ENCODE measurements at regions not wholly inside any gene's neighbourhood (a gene's known extent, or its start where the extent isn't known, plus 50 kb on each side); places are given as distances from the start of the nearest gene placed in this dataset.
A peak's percentile ranks its signal among the peaks of the same experiment; 100 is the strongest.

DNA sequence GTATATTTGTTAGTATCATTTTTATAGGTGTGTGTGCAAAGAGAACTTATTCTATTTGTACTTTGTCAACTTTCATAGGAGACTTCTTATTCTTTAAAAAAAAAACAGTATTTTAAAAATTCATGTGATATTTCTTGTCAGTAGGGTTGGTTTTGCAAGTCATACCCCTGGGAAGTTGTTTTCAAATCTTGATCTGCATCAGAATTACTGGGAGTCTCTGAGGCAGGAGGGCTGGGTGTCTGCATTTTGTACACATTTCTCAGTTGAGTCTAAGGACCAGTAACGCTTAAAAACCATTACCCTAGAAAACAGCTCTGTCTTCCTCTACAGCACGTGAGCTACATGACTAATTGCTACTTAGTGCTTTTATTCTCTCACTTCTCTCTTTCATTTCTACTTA is 76.0 kb upstream of the CTTNBP2NL start:
- no peak for DNase-seq

DNA sequence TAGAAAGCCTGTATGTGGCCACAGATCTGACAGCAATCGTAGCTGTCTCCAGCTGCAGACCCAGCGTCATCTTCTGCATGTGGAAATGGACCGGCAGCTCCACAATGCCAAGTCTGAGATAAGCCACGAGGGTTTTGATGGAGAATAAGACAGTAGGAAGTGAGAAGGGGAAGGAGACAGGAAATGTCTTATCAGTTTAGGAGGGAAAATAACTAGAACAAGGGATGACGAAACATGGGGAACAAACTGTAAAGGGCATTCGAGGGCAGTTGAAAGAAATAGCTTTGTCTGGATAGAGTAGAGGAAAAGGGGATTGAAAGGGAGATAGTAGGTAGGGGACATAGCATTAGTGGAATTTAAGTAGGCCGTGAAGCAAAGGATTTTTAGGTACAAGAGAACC is 74.0 kb upstream of the CTTNBP2NL start:
- no peak for DNase-seq

DNA sequence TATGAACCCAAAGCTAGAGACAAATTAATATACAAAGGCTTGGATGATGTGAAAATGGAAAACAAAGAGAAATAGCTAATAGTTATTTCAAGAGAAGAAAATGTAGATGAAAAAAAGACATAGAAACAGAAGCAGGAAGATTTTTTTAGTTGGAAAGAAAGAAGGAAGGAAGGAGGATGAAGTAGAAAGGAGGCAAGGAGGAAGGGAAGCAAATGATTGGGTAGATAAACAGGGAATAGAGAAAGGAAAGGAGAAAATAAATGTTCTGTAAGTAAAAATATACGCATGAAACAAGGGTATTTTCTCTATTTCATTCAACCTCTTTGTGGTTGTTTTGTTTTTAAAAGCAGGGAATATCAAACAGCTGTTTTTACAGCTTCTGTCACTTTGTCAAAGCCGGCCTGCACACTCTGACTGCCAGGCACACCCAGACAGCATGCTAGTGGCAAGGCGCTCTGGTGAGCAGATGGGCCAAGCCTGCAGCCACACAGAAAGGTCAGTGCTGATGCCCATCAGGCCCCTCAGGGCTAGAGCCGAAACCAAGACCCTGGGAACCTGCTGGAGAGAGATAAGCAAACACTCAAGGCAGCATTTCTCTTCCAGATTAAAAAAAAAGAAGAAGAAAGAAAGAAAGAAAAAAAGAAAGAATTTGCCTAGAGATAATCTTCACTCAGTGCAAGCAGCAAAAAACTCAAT is 72.9 kb upstream of the CTTNBP2NL start:
- DNase-seq, result no peak

DNA sequence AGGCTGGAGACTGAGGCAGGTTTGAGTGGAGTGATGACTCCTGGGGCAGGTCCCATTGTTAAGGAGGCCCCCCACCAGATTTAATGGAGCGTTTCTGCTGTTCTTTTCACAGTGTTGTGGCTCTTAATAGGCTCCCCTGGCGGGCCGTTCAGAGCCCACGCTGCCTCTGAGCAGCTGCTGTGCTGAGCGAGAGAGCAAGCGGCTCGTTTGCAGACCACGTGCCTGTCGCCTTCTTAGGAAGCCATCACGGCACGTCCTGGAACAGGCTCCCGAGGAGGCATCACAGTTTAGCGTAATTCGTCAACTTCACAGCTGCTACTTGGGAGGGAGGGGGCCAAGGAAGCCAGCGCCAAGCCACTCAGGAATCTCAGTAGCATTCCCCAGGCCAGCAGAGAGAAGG is 70.5 kb upstream of the CTTNBP2NL start:
- no peak for DNase-seq

DNA sequence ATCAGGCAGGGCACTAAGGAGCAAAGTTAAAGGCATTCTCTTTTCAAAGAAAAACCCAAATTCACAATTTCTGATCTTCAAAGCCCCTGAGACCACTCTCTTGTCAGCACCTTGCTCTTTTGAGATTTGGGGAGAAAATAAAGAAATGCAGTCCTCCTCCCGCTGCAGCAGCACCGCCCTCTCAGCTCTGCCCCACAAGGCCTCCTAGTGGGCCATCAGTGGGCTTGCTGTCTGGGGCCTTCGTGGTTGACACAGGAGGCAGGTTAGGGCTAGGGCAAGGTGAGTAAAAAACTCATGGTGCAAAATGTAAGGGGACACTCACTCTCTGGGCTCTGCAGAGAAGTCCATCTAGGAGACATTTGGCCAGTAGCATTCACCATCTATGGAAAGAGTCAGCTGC is 67.4 kb upstream of the CTTNBP2NL start:
- no peak for DNase-seq

DNA sequence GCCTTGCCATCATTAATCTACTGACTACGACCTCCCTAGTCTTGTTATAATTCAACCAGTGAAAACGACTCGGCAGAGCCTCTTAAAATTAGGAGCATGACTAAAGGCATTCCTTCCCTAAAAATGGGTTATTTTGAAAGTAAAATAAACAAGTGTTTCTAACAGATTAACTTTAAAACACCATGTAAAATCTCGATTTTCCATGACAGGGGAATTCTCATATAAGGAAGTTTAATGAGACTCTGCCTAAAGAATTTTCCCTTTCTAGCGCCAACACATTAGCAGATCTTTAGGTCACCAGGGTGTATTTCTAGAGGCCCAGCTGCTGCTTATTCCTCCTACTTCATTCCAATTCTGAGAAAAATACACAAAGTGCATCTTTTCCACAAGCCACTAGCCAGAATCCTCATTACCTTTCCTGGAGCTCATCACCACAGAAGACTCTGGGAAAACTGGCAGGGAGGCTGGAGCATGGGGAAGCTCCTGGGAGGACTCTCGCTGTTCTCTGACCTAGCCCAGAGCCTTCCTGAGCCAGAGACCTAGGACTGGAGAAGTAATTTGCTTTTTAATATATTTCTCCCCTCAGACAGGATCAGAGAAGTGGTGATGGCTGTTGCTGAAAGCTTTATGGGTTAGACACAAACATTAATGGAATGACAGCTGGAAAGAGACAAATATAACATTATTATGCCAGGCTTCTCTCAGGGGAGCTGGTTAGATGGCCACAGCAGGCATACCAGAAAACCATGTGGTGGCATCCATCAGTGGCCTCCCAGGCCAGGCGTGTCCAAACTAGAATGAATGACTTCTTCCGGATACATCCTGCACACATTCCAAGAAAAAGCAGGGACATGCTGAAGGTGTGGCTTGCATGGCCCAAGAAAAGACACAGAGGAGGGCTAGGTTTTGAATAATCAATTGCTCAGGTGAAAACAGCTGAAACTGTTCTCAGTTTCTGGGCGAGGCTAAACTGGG is 63.6 kb upstream of the CTTNBP2NL start:
- no peak for DNase-seq

DNA sequence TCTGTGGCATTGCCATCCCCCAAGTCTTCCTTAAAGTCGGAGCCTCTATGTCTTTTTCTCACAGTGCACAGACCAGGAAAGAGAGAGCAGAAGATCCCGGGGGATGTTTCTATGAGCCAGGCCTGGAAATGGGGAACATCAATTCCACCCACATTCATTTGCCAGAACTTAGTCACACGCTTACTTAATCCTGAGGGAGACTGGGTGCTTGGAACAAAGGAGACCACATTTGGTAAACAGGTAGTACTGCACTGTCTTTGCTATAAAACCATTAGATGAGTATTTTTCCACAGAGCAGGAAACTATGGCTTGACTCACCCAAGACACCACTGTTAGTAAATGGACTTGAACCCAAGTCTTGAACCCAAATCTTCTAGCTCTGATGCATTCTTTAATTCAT is 60.7 kb upstream of the CTTNBP2NL start:
- DNase-seq, result no peak

DNA sequence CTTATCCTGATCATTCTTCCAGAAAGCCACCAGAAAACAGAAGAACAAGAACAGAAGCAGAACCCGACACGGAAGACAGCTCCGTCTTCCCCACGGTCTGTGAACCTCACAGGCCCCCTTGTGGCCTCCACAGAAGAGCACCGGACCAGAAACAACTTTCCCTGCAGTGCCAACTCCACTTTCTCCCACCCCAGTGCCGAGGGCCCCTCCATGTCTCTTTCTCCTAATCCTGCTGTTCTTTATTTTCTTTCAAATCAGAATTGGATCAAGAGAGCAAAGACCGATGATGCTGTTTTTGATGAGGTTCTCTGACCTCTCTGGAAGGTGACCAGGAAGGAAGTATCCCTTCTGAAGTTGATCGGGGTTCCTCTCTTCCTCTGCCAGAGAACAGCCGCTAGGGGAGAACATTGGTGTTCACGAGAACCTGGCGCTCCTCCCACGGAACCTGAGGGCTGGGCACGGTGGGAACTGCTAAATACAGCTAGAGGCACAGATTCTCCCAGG is 58.9 kb upstream of the CTTNBP2NL start:
- DNase-seq, result peak in 1 of 2 experiments; percentile 7

DNA sequence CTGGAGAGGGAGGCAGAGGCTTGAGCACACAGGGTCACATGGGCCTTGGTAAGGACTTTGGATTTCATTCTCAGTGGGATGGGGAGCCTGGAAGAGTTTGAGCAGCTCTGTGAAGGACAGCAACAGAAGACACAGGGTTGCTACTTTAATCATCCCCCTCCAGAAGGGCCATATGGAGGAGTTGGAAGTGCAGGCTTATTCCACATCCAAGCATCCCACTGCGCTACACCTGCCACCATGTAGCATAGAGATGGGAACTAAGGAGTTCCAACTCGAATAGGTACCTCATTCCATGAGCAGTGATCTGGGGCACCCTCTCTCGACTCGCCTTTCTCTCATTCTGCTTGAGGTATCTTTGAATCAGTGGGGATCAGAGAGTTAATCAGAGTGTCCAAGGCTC is 54.0 kb upstream of the CTTNBP2NL start:
- no peak for DNase-seq

DNA sequence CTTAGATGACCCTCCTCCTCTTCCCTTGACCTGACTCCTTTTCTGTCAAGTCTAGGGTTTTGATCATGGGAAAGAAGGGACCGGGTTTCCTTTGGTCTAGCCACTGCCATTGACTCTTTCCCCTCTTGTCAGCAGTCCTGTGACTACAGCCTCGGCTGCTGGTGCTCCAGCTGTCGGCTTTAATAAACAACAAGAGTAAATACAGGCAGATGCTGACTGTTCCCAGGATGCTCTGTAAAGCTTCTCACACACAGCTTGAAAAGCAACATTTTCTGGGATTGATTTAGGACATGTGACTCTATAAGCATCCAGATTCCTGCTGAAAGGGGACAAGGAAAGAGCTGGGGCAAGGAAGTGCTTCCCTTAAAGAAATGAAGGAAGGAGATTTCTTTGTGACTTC is 53.5 kb upstream of the CTTNBP2NL start:
- DNase-seq, result no peak

DNA sequence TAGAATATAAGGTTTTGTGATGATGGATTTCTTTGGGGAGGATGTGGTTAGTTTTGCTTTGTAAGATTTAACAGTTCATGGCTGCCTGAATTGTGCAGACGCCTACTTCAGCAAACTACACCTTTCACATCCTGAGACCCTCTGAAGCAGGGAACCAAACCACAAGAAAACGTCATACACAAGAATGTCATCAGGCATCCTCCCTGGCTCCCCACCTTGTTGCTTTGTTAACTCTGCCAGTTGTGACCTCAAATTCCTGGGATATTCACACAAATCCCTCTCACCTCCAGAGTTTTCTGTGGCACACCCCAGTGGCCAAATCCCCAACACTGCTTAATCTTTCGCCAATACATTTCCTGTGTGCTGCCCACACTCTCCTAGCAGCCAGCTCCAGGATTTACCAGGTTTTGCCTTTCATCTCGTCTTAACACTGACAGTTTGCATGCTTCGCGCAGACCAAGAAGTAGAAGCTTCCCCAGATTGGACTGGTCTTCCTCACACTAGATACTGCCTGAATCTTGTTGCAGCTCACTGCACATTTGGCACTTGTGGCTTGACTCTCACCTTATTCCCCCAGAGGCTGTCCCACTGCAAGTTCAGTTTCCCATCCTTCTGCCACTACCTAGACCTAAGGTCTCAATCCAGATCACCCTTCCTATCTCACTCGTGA is 51.1 kb upstream of the CTTNBP2NL start:
- no peak for DNase-seq
